HG02840 (cell line): ENCODE measurements at regions not wholly inside any gene's neighbourhood (a gene's known extent, or its start where the extent isn't known, plus 50 kb on each side); places are given as distances from the start of the nearest gene placed in this dataset.
"Not testable (repeated sequence)": the region's sequence is repeated elsewhere in the genome, so short reads cannot be mapped to it uniquely, and the experiment has no call there.

Experiments
- ATAC-seq: cut with Tn5 transposase; IDR thresholded peaks from one replicate; pipeline ENCODE4 v1.9.1; 2021; ENCODE audit warnings: mild to moderate bottlenecking, moderate library complexity, moderate number of reproducible peaks; ENCODE audit not compliant: unreplicated experiment, low FRiP score

DNA sequence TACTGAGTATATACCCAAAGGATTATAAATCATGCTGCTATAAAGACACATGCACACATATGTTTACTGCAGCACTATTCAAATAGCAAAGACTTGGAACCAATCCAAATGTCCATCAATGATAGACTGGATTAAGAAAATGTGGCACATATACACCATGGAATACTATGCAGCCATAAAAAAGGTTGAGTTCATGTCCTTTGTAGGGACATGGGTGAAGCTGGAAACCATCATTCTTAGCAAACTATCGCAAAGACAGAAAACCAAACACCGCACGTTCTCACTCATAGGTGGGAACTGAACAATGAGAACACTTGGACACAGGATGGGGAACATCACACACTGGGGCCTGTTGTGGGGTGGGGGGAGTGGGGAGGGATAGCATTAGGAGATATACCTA lies 378.3 kb upstream of the PIK3R1 start:
- not testable (repeated sequence) for ATAC-seq

DNA sequence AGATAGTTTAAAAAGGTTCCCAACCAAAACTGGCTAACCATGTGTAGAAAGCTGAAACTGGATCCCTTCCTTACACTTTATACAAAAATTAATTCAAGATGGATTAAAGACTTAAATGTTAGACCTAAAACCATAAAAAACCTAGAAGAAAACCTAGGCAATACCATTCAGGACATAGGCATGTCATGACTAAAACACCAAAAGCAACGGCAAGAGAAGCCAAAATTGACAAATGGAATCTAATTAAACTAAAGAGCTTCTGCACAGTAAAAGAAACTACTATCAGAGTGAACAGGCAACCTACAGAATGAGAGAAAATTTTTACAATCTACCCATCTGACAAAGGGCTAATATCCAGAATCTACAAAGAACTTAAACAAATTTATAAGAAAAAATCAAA lies 379.1 kb upstream of the PIK3R1 start:
- not testable (repeated sequence) for ATAC-seq

DNA sequence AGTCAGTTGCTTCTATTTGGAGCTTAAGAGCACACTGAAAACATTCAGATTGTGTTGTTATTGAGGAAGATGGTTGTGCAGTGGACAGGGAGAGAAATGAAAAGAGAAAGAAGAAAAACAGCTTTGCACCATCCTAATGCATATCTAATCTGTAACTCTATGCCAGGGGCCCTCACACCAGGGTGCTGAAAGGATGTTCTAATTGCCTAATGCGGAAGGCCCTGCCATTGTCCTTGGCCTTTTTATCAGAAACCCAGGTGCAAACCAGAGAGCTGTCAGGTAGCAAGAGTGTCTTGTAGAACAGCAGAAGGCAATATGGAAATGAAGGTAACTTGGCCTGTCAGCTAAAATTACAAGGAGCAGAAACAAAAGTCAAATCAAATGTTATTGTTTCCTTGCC lies 384.5 kb upstream of the PIK3R1 start:
- ATAC-seq = no peak

DNA sequence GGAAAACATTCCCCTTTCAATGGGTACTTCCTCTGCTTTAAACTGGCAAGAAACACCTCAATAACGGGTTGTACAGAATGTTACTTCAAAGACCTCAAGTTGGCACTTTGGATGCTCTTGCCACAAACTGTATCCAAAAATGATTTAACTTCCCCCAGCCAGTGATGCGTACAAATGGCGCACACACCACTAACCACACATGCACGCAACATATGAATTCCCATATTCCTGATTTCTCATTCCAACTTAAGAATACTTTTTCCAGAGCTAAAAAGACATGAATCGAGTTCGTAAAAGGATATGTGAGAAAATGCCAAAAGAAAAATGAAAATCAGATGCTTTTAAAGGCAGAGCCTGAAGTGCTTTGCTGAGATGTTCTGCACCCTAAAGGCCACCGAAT lies 388.0 kb upstream of the PIK3R1 start:
- no peak for ATAC-seq

DNA sequence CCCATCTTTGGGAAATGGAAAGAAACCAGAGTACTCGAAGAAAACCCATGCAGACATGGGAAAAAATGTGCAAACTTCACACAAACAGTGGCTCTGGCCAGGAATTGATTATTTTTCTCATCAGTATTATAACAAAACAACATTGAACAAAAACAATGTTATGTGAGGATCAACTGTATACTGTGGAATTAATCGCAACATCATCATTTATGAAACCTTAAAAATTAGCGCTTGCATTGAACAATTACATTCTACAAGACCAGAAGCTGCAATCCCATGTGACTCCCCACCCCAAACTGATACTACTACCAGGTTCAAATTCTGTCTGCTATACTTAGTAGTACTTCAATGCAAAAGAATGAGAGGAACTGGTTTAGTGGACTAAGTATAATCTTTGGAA lies 390.7 kb upstream of the PIK3R1 start:
- ATAC-seq = no peak

DNA sequence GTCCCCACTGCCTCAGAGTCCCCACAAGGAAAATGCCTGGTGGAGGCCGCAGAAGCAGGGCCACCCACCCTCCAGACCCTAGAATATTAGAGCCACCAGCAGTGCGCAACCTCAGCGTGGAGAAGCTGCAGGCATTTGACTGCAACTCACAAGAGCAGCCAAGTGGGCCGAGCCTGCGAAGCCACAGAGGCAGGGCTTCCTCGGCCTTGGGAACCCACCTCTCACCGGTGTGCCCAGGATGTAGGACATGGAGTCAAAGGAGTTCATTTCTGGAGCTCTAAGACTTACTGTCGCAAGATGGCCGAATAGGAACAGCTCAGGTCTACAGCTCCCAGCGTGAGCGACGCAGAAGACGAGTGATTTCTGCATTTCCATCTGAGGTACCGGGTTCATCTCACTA lies 397.9 kb upstream of the PIK3R1 start:
- ATAC-seq = no peak

DNA sequence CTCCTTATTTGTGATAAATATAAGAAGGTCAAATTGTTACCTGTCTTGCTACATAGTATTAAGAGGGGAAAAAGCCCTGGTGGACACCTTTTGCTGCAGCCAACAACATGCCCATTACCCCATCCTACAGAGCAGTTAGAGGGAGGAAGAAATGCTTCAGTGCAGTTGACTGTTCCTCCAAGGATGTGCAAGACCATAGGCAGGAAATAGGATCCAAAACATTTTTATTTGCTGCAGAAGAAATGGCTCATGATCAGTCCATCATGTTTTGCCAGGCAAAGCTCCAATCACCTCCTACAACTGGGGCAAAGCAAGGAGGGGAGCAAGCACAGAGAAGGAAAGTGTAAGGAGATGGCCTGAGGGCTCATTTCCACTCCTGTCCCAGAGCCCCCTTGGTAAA lies 399.1 kb upstream of the PIK3R1 start:
- ATAC-seq = no peak

DNA sequence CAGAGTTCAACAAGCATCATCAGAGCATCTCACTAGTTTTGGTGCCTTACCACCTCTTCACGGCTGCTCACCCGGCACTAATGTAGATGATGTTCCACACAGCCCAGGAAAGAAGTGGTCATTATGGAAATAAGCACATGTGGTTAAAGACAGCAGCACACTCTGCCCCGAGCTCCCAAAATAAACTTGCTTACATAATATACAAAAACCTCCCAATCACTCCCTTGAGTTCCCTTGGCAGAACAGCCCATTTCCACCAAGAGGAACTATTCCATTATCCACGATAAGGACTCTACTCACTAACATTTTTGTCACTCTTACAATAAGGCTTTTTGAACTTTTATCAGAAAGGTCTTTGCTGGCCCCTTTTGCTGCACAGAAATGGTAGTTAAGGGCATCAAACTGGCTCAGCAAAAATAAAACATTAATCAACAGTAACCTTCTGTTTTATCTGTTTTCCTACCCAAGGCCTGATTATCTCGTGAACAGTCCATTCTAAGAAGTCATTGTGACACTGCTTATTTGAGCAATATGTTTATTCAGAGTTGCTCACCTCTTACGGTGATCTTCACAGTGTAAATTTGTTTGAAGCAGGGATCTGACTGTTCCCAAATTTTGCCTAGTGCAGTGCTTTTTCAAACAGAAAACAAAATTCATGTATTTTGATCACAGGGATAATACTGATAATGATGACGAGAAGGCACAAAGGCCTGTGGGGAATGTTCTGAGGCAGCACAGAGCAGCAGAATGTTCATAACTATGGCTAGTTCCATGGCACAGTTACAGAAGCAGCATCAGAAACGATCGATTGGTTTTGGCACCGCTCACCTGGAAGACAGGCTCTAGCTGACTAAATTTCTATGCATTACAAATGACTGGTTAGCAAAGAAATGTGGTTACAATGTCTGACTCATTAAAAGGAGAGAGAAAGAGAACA lies 399.8 kb upstream of the PIK3R1 start:
- no peak for ATAC-seq

DNA sequence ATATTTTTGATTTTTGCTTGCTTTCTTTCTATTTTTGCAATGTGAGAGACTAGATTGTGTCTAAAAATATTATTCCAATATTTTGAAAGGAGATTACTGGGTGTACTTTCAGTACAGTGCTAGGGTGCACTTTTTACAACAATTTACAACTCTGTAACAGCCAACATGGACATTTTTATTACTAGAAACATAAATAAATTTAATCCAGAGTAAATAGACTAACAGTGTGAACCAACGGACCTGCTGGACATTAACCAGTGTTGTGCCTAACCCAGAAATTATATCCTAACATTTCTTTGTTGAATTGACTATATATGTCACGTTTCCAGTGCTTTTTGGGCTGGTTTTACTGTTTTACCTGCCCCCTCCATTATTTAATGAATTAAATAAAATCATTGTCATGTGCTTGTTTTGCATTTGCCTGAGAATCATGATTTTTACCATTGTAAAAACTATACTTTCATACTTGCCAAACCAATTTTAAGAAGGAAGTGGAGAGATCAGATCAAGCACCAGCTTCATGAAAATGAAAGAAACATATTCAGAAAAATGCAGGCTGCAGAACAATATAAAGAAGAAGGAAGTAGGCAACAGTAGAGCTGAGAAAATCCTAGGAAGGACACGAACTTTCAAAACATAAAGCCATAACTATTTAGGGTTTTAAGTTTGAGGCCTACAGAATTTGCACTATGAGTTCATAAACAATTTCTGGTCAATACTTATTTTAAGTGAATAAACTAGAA lies 400.8 kb upstream of the PIK3R1 start:
- ATAC-seq = no peak

DNA sequence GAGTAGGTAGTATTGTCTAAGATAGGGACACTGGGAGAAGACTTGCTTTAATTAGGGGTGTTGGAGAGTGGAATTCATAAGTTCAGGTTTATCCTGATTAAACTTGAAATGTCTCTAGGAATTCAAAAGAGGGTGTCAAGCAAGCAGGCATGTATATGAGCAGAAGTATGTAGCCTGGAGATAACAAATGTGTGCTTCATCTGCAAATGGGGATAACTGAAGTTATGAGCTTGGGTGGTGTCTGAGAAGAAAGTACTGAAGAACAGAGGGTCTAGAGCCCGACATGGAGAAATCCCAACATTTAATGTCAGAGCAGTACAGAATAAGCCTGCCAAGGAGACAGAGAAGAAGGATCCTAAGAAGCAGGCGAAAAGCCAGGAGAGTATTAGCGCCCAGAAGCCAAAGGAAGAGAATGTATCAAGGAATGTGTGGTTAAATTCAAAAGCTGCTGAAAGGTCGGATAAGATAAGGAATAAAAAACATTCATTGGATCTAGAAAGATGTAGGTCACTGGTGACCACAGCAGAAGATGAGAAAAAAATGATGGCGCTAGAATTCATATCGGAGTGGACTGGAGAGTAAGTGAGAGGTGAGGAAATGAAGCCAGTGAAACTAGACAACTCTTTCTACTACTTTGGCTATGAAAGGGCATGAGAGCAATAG lies 401.5 kb upstream of the PIK3R1 start:
- ATAC-seq = no peak

DNA sequence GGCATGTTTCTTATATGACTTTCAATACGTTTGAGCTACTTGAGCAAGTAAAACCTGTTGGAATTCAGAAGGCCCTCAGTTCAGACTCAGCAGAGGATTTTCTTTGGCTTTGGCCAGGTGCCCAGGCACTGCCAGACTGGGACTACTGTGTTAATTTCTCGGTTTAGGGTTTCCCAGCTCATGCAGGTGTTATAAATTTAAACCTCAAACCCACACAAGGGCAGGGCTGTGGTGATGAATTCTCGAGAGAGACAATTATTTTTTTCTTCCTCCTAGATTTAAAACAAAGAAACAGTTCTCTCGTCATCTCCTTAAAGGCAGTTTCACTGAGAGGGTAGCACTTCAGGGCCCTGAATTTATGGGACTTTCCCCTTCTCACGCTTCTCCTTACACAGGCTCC lies 406.0 kb upstream of the PIK3R1 start:
- ATAC-seq = no peak

DNA sequence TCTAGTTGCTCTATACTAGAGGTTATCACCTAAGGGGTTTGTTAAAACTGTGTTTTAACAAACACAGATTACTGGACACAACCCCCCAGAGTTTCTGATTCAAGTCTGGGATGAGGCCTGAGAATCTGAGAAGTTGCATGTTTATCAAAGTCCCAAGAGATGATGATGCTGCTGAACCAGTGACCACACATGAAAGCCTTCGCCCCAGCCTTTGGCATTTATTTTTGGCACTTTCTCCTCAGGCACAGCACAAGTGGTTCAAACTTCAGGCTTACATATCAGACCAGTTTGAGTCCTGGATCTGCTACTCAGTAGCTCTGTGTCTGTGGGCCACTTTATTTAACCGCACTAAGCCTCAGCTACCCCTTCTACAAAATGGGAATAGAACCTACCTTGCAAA lies 407.2 kb upstream of the PIK3R1 start:
- ATAC-seq = no peak

DNA sequence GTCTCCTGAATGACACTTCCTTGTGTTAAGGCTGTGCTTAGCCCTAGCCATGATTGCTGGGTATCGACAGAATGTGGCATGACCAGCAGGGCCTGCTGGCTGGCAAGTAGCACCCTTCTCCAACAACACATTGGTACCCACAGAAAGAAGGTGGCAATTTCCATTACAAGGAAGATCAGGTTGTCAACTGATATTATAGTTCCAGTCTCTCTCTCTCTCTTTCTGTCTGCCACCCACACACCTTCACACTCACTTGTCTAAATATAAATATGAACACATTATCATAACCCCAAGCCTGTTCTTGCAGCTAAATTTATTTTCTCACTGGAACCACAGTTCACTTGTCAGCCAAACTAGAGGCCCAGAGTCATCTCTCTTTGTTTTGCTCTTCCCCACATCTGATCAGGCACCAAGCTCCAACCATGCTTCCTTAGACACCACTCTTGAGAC lies 408.1 kb upstream of the PIK3R1 start:
- ATAC-seq = no peak

DNA sequence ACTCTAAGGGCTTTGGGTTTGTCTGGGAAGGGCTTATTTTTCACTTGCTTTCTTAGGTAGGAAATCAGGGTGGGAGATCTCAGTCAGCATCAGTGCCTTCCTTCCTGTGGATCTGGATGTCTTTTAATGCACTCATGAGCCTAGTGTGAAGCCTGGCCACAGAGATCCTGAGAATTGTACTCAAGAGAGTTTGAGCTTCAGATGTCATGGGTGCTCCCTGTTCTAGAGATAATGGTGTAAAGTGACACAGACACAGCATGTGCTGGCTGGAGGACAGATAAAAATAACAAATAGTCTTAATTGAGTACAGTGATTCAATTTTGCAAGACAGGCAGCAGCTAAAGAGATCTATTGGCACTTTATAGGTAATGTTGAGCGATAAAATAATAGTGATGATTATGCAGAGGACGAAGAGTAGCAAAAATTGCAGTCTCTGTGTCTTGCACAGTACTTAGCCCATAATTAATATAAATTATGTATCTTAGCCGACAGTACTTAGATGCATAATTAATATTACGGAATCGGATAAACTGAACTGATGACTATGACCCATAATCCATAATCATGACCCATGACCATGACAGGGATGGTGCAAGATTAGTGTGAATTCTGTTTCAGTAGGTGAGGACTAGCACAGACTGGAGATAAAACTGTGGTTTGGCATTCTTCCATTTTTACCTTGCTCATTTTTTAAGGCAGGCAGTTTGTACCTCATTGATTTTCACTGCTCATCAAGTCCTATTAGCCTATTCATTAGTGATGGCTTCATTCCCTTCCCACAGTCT lies 408.7 kb upstream of the PIK3R1 start:
- ATAC-seq = no peak

DNA sequence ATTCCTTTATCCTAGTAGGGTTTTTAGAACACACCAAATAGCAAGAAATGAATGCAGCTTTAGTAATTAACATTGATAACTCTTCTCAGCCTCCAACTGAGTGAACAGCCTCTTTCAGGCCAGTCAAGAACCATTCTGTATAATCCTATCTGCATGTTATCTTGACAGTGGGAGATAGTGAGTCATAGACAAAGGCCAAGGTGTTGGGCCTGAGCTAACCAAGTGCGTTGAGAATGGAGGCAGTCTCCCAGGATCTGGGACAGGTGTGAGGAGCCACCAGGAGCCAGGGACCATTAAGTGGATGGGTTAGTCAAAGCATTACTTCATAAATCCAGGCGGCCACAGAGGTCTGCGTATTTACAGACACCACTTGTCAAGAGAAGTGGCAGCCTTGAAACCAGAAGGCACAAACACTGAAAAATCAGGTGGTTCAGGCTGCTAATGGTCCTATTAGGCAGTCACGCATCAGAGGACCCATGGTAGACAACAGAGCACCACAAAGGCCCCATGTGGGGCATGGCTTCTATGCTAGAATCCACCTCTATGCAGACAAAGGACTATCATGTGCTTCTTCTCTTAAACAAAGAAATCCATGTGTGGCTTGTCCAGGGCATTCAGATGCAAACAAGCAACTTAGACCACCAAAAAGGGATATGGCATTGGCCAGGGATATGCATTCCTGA lies 409.7 kb upstream of the PIK3R1 start:
- no peak for ATAC-seq

DNA sequence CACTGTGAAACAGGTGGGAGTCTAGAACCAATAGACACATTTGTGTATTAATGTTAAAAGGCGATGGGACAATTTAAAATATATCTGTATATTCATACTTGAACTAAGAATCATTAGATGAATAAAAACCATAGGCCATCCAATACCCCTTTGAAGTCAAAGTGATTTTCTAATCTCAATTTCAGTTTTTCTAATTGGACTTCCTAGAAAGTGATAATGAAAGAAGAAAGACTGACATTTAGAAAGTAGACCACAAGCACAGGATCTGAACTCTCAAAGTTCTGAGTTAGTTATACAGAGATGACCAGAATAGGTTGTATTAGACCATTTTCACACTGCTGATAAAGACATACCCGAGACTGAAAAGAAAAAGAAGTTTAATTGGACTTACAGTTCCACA lies 412.8 kb upstream of the PIK3R1 start:
- no peak for ATAC-seq

DNA sequence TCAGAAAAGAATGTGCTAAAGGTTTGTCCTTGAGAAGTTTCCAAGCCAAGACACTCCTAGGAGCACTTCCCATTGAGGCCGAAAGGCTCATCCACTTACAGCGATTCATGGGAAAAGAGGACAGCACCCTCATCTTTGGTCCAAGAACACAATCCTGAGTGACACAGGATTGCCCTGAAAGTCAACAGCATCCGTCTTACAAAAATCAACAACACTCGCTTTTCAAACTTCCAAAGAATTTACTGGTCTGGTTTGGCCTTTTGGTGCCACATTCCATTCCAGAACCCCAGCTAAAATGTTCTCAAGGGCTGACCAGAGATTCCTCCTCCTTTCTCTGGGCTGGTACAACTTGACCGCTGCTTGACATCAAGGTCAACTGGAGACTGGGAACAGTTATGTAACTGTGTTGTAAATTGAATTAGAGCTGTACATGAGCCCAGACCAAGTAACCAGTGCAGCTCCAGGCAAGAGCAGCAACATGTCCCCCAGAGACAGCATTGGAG lies 415.8 kb upstream of the PIK3R1 start:
- no peak for ATAC-seq

DNA sequence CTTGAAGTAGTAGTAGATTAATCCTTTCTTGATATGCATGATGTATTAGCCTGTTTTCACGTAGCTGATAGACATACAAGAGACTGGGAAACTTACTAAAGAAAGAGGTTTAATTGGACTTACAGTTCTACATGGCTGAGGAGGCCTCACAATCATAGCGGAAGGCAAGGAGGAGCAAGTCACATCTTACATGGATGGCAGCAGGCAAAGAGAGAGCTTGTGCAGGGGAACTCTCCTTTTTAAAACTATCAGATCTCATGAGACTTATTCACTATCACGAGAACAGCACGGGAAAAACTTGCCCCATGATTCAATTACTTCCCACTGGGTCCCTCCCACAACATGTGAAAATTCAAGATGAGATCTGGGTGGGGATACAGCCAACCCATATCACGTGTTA lies 417.1 kb upstream of the PIK3R1 start:
- ATAC-seq = not testable (repeated sequence)

DNA sequence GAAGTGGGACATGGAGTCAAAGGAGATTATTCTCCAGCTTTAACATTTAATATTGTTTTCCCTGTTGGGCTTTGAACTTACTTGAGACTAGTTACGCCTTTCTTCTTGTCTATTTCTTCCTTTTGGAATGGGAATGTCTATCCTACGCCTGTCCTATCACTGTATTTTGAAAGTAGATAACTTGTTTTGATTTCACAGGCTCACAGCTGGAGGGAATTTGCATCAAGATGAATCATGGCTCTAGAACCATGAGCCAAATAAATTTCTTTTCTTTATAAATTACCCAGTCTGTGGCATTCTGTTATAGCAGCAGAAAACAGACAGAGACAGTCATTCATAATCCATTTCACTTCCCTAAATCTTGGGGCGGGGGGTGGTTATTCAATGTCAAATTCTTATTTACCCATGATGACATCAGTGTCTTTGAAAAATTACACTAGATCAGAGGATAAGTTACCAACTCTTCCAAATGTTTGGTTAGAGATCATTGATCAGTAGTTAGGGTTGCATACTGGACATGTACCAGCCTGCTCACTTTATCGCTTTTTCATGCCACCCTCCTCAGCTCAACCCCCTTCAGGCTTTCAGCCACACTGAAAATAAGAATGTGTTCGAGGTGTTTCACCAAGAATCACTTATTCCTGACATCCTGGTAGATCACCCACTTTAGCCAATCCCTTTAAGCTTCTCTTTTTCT lies 419.6 kb upstream of the PIK3R1 start:
- ATAC-seq = no peak
